Adrenal gland (tissue), 9 donors: ENCODE measurements at regions not wholly inside any gene's neighbourhood (a gene's known extent, or its start where the extent isn't known, plus 50 kb on each side); places are given as distances from the start of the nearest gene placed in this dataset.
"Not testable (repeated sequence)": the region's sequence is repeated elsewhere in the genome, so short reads cannot be mapped to it uniquely, and the experiment has no call there.

Source experiments
- DNase-seq, 7 donors: peaks; one replicate each; pipeline ENCODE4 v3.0.0-alpha.2; 2019 to 2020
- H3K27ac ChIP-seq, 5 donors: fragments of 200-600 bp; sonication (generic) in 4 of 5; 1 replicate in 3 of 5; 2 replicates in 2 of 5; pipeline versions ENCODE4 v1.5.1 to v1.8.0; 2016 to 2020; ENCODE audit warnings: mild to moderate bottlenecking in 1 of 5
- H3K27me3 ChIP-seq: fragments of 200-600 bp; 2 replicates; pipeline ENCODE4 v1.8.0; 2021
- H3K36me3 ChIP-seq, 2 donors: fragments of 200-600 bp; replicated peaks in 1 of 2; 1 replicate in 1 of 2; 2 replicates in 1 of 2; pipeline versions ENCODE4 v1.5.1 to v1.8.0; 2018 to 2022
- H3K4me1 ChIP-seq, 2 donors: fragments of 200-600 bp; replicated peaks in 1 of 2; 1 replicate in 1 of 2; 2 replicates in 1 of 2; pipeline versions ENCODE4 v1.5.1 to v1.8.0; 2018 to 2021
- H3K4me3 ChIP-seq, 4 donors: fragments of 200-600 bp; sonication (generic) in 3 of 4; one replicate each; pipeline ENCODE4 v1.5.1; 2016 to 2018
- H3K9me3 ChIP-seq, 3 donors: fragments of 200-600 bp; sonication (generic) in 1 of 3; replicated peaks in 1 of 3; 1 replicate in 2 of 3; 2 replicates in 1 of 3; pipeline versions ENCODE4 v1.5.1 to v1.8.0; 2016 to 2021
- CTCF ChIP-seq, 6 experiments: fragments of 450-650 bp in 4 of 6; fragments of 200-600 bp in 2 of 6; sonication (generic) in 1 of 6; IDR thresholded peaks; 1 replicate in 5 of 6; 2 replicates in 1 of 6; pipeline versions ENCODE4 v1.5.1 to v1.8.0; 2016 to 2021; ENCODE audit warnings: antibody characterized with exemption in 6 of 6, mild to moderate bottlenecking in 2 of 6, moderate library complexity in 1 of 6
- POLR2A ChIP-seq, 2 donors: fragments of 450-650 bp; IDR thresholded peaks; one replicate each; pipeline ENCODE4 v1.6.1; 2017; ENCODE audit warnings: antibody characterized with exemption in 2 of 2, mild to moderate bottlenecking in 2 of 2, moderate library complexity in 1 of 2
- WGBS, 4 donors: extraction: QIAGEN DNeasy Blood & Tissue Kit in 2 of 4; methylation state at CpG; one replicate each; pipeline versions ENCODE4 v1.1.5 to v1.1.7; 2013 to 2017; 5-methylcytosine and 5-hydroxymethylcytosine counted together
- intact Hi-C, 2 donors: fragments of 100-400 bp; cut with DNase I; formaldehyde crosslinking; loops; one replicate each; pipeline versions ENCODE4 v1.14.1 to v1.15.0; 2022 to 2023
- donor health status: healthy with polysubstance abuse.
- donor health status: Bipolar disorder and iron deficiency.
- donor health status: DM: yes; HTN: yes; CAD: no.
- donor health status: DM: no; HTN: no; CAD: no.
- donor health status: DM: no; HTN: no; CAD: no.

GRCh38 chr20:24853916-24854315 lies 95.2 kb upstream of the CST7 start:
- Histone ChIP-seq H3K4me3 (no peak overlapping the region), H3K27ac (no peak overlapping the region), H3K4me1 (no peaks in the 10 kb centered on the region), H3K36me3 (no peaks in the 10 kb centered on the region), H3K27me3 (peaks cover 3% of the 10 kb centered on the region), H3K9me3 (no peaks in the 10 kb centered on the region)
- DNase-seq = no peak
- TF ChIP-seq CTCF (IDR thresholded peaks at IDR 0.05) (no peak), POLR2A (IDR thresholded peaks at IDR 0.05) (no peak)
- intact Hi-C loops = no loop called here
- 48 to 81% (median 52%) methylated on average over 1 of the region's 1 CpG for WGBS, 4 donors

- DNase-seq = no peak
- intact Hi-C loops = no loop called here
- no peak overlapping the region for H3K27ac ChIP-seq
- H3K4me1 ChIP-seq = no peaks in the 10 kb centered on the region
- no peaks in the 10 kb centered on the region for H3K9me3 ChIP-seq
- no peak for TF ChIP-seq POLR2A (IDR thresholded peaks at IDR 0.05)
- H3K4me3 ChIP-seq = no peak overlapping the region
- H3K27me3 ChIP-seq = no peaks in the 10 kb centered on the region
- no peaks in the 10 kb centered on the region for H3K36me3 ChIP-seq
- WGBS, 4 donors = 75 to 100% (median 84%) methylated on average over 1 of the region's 1 CpG
Observed at GRCh38 chr20:24855848-24856247, 93.2 kb upstream of the CST7 start.

GRCh38 chr20:24858500-24858899 lies 90.6 kb upstream of the CST7 start:
- WGBS, 4 donors = 78 to 83% (median 80%) methylated on average over 9 of the region's 9 CpGs
- H3K27me3 ChIP-seq, H3K9me3 ChIP-seq, H3K4me1 ChIP-seq, DNase-seq, H3K4me3 ChIP-seq, H3K36me3 ChIP-seq, intact Hi-C loops, H3K27ac ChIP-seq: not testable (repeated sequence)

GRCh38 chr20:24859539-24859938 lies 89.5 kb upstream of the CST7 start:
- WGBS, 4 donors = 86 to 90% (median 88%) methylated on average over 8 of the region's 8 CpGs
- intact Hi-C loops = no loop called here

GRCh38 chr20:24862186-24862585 lies 86.9 kb upstream of the CST7 start:
- Histone ChIP-seq H3K4me3 (no peak overlapping the region), H3K36me3 (no peaks in the 10 kb centered on the region), H3K27me3 (no peaks in the 10 kb centered on the region), H3K27ac (no peak overlapping the region), H3K4me1 (no peaks in the 10 kb centered on the region), H3K9me3 (no peaks in the 10 kb centered on the region)
- no peak for TF ChIP-seq CTCF (IDR thresholded peaks at IDR 0.05)
- TF ChIP-seq POLR2A (IDR thresholded peaks at IDR 0.05) = no peak
- 71 to 81% (median 75%) methylated on average over 4 of the region's 4 CpGs for WGBS, 4 donors
- intact Hi-C loops = no loop called here
- no peak for DNase-seq

More at GRCh38 chr20:24859539-24859938, 89.5 kb upstream of the CST7 start:
- H3K9me3 ChIP-seq = no peaks in the 10 kb centered on the region
- H3K4me1 ChIP-seq = no peaks in the 10 kb centered on the region
- TF ChIP-seq CTCF (IDR thresholded peaks at IDR 0.05) (no peak), POLR2A (IDR thresholded peaks at IDR 0.05) (no peak)
- no peak overlapping the region for H3K27ac ChIP-seq
- H3K36me3 ChIP-seq = no peaks in the 10 kb centered on the region
- no peak for DNase-seq
- no peaks in the 10 kb centered on the region for H3K27me3 ChIP-seq
- H3K4me3 ChIP-seq = no peak overlapping the region
